HG02840 (cell line): ENCODE measurements at regions not wholly inside any gene's neighbourhood (a gene's known extent, or its start where the extent isn't known, plus 50 kb on each side); places are given as distances from the start of the nearest gene placed in this dataset.

Experiments
- ATAC-seq: cut with Tn5 transposase; IDR thresholded peaks from one replicate; pipeline ENCODE4 v1.9.1; 2021; ENCODE audit warnings: mild to moderate bottlenecking, moderate library complexity, moderate number of reproducible peaks; ENCODE audit not compliant: unreplicated experiment, low FRiP score

- no peak for ATAC-seq
These were observed 546.3 kb upstream of the ZEB2 start for GRCh38 chr2:145066151-145066661.

GRCh38 chr2:145065342-145065741 lies 545.4 kb upstream of the ZEB2 start:
- no peak for ATAC-seq

GRCh38 chr2:145064511-145064910 lies 544.6 kb upstream of the ZEB2 start:
- ATAC-seq = no peak

GRCh38 chr2:145060876-145061275 lies 541.0 kb upstream of the ZEB2 start:
- ATAC-seq = no peak

- no peak for ATAC-seq
These were observed 540.0 kb upstream of the ZEB2 start for GRCh38 chr2:145059914-145060313.

GRCh38 chr2:145059343-145059742 lies 539.4 kb upstream of the ZEB2 start:
- no peak for ATAC-seq

- ATAC-seq = no peak
These were observed 538.5 kb upstream of the ZEB2 start for GRCh38 chr2:145058457-145058856.

- no peak for ATAC-seq
These were observed 535.7 kb upstream of the ZEB2 start for GRCh38 chr2:145055651-145056050.

GRCh38 chr2:145050134-145050533 lies 530.2 kb upstream of the ZEB2 start:
- ATAC-seq = no peak

GRCh38 chr2:145049475-145049874 lies 529.6 kb upstream of the ZEB2 start:
- ATAC-seq = no peak

GRCh38 chr2:145047554-145047953 lies 527.6 kb upstream of the ZEB2 start:
- no peak for ATAC-seq

- no peak for ATAC-seq
These were observed 524.6 kb upstream of the ZEB2 start for GRCh38 chr2:145044491-145044890.

- ATAC-seq = no peak
These were observed 523.5 kb upstream of the ZEB2 start for GRCh38 chr2:145043399-145043834.

- no peak for ATAC-seq
These were observed 521.8 kb upstream of the ZEB2 start for GRCh38 chr2:145041706-145042105.

- no peak for ATAC-seq
These were observed 520.5 kb upstream of the ZEB2 start for GRCh38 chr2:145040433-145040832.

- no peak for ATAC-seq
These were observed 518.2 kb upstream of the ZEB2 start for GRCh38 chr2:145038041-145038525.

- ATAC-seq = no peak
These were observed 516.6 kb upstream of the ZEB2 start for GRCh38 chr2:145036421-145037011.

GRCh38 chr2:145034511-145034910 lies 514.6 kb upstream of the ZEB2 start:
- no peak for ATAC-seq

GRCh38 chr2:145033438-145033837 lies 513.5 kb upstream of the ZEB2 start:
- ATAC-seq = no peak

GRCh38 chr2:145032791-145033190 lies 512.9 kb upstream of the ZEB2 start:
- ATAC-seq = no peak

GRCh38 chr2:145029873-145030272 lies 510.0 kb upstream of the ZEB2 start:
- ATAC-seq = no peak

GRCh38 chr2:145029081-145029480 lies 509.2 kb upstream of the ZEB2 start:
- no peak for ATAC-seq
